ENCODE measurements at regions not wholly inside any gene's neighbourhood (a gene's known extent, or its start where the extent isn't known, plus 50 kb on each side); places are given as distances from the start of the nearest gene placed in this dataset.

DNA sequence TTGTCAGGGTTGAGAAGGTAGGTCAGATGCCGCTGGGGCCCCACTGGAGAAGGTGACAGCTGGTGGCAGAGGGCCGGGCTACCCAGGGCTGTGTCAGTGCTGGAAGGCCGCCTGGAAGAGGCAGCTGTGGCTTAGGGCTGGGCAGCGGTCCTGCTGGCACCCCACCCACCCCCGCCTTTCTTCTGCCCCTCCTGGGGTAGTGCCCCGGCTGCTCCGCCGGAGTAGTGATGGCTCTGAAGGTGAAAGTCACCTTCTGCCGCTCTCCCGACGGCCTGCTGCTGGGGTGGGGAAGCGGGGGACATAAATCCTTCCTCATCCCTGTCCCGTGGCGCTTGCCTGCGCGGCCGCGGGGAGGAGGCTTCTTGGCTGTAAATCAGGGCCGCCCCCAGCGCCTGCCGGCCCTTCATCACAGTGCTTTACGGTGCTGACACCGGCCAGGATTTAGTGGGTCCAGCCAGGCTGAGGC lies 332.2 kb downstream of the DYSF start:
- no peak for DNase-seq
- Histone ChIP-seq H3K9me3 (no peaks in the 10 kb centered on the region), H3K27ac (no peak overlapping the region), H3K27me3 (no peaks in the 10 kb centered on the region), H3K4me1 (no peaks in the 10 kb centered on the region), H3K36me3 (replicated peaks in 1 of 2; ENCODE audit: insufficient read depth in 1 of 2, low read depth in 2 of 2) (no peaks in the 10 kb centered on the region), H3K4me3 (no peak overlapping the region)
- TF ChIP-seq CTCF (IDR thresholded peaks at IDR 0.05) = no peak
- no peak for TF ChIP-seq POLR2A (IDR thresholded peaks at IDR 0.05)
- no peak for ATAC-seq
- intact Hi-C loops (cut with DNase I) = no loop called here
- WGBS, 2 donors = 67 to 70% methylated on average over 7 to 18 of the region's 23 CpGs

- intact Hi-C loops (cut with DNase I) = no loop called here
- no peak for TF ChIP-seq POLR2A (IDR thresholded peaks at IDR 0.05)
- 76 to 79% methylated on average over 7 to 8 of the region's 8 CpGs for WGBS, 2 donors
- no peak overlapping the region for H3K27ac ChIP-seq
- no peaks in the 10 kb centered on the region for H3K9me3 ChIP-seq
- H3K27me3 ChIP-seq = no peaks in the 10 kb centered on the region
- no peaks in the 10 kb centered on the region for H3K36me3 ChIP-seq (replicated peaks in 1 of 2; ENCODE audit: insufficient read depth in 1 of 2, low read depth in 2 of 2)
- DNase-seq = no peak
- ATAC-seq = no peak
- H3K4me1 ChIP-seq = no peaks in the 10 kb centered on the region
- no peak overlapping the region for H3K4me3 ChIP-seq
These were observed 331.6 kb downstream of the DYSF start for GRCh38 chr2:71784734-71785511.

- ATAC-seq (no peak), DNase-seq (no peak)
- TF ChIP-seq CTCF (IDR thresholded peaks at IDR 0.05) = no peak
- no peak for TF ChIP-seq POLR2A (IDR thresholded peaks at IDR 0.05)
- WGBS, 2 donors = 77 to 86% methylated on average over 4 of the region's 4 CpGs
- H3K4me3 ChIP-seq = no peak overlapping the region
- no peaks in the 10 kb centered on the region for H3K27me3 ChIP-seq
- intact Hi-C loops (cut with DNase I) = no loop called here
- no peak overlapping the region for H3K27ac ChIP-seq
- H3K4me1 ChIP-seq = no peaks in the 10 kb centered on the region
- no peaks in the 10 kb centered on the region for H3K9me3 ChIP-seq
- H3K36me3 ChIP-seq (replicated peaks in 1 of 2; ENCODE audit: insufficient read depth in 1 of 2, low read depth in 2 of 2) = no peaks in the 10 kb centered on the region
These were observed 330.5 kb downstream of the DYSF start for GRCh38 chr2:71783815-71784214.

- Histone ChIP-seq H3K4me1 (no peaks in the 10 kb centered on the region), H3K27ac (no peak overlapping the region), H3K4me3 (no peak overlapping the region), H3K36me3 (replicated peaks in 1 of 2; ENCODE audit: insufficient read depth in 1 of 2, low read depth in 2 of 2) (no peaks in the 10 kb centered on the region), H3K27me3 (no peaks in the 10 kb centered on the region), H3K9me3 (no peaks in the 10 kb centered on the region)
- DNase-seq = no peak
- no peak for ATAC-seq
- TF ChIP-seq CTCF (IDR thresholded peaks at IDR 0.05) (no peak), POLR2A (IDR thresholded peaks at IDR 0.05) (no peak)
- intact Hi-C loops (cut with DNase I) = no loop called here
These were observed 329.9 kb downstream of the DYSF start for GRCh38 chr2:71783215-71783614.

DNA sequence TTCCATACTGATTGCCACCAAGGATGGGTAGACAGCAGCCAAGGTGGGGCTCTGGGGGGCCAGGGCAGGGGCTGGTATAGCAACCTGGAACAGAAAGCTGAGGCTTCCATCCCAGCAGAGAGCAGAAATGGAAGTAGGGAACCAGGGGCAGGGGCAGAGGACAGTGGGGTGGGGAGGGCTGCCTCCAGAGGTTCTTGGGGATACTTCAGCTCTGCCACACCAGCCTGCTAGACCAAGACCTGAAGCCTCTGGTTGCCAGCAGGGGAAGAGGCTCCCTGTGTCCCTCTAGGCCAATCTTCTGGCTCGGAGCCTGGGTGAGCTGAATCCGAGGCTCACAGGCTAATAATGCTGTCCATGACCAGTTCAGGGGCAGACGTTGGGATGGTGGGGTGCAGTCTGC lies 329.0 kb downstream of the DYSF start:
- Histone ChIP-seq H3K36me3 (replicated peaks in 1 of 2; ENCODE audit: insufficient read depth in 1 of 2, low read depth in 2 of 2) (no peaks in the 10 kb centered on the region), H3K27ac (no peak overlapping the region), H3K9me3 (no peaks in the 10 kb centered on the region), H3K4me3 (no peak overlapping the region), H3K27me3 (no peaks in the 10 kb centered on the region), H3K4me1 (no peaks in the 10 kb centered on the region)
- intact Hi-C loops (cut with DNase I) = no loop called here
- ATAC-seq (no peak), DNase-seq (no peak)
- 79% methylated on average over 3 of the region's 3 CpGs; no CpG with 5 or more reads in 1 of the 2 donors for WGBS, 2 donors
- TF ChIP-seq CTCF (IDR thresholded peaks at IDR 0.05) (no peak), POLR2A (IDR thresholded peaks at IDR 0.05) (no peak)
